ENCODE measurements at regions not wholly inside any gene's neighbourhood (a gene's known extent, or its start where the extent isn't known, plus 50 kb on each side); places are given as distances from the start of the nearest gene placed in this dataset.

- no peaks in the 10 kb centered on the region for H3K27me3 Mint-ChIP-seq
- no peaks in the 10 kb centered on the region for H3K9me3 ChIP-seq (ENCODE audit: control insufficient read depth, low read length, poor library complexity, severe bottlenecking)
- peaks cover 29% of the 10 kb centered on the region for H3K4me1 Mint-ChIP-seq
- peak overlapping the region; percentile 93 for H3K27ac Mint-ChIP-seq
- peaks cover 3% of the 10 kb centered on the region for H3K36me3 Mint-ChIP-seq (ENCODE audit: low read depth)
- DNase-seq = no peak
- H3K4me3 Mint-ChIP-seq = no peak overlapping the region
- ATAC-seq = no peak
These were observed 67.0 kb upstream of the ARHGEF3 start for GRCh38 chr3:56868706-56869105.

- peak overlapping the region; percentile 72 for H3K27ac Mint-ChIP-seq
- no peaks in the 10 kb centered on the region for H3K9me3 ChIP-seq (ENCODE audit: control insufficient read depth, low read length, poor library complexity, severe bottlenecking)
- no peak overlapping the region for H3K4me3 Mint-ChIP-seq
- peaks cover 29% of the 10 kb centered on the region for H3K4me1 Mint-ChIP-seq
- H3K27me3 Mint-ChIP-seq = no peaks in the 10 kb centered on the region
- peaks cover 3% of the 10 kb centered on the region for H3K36me3 Mint-ChIP-seq (ENCODE audit: low read depth)
- no peak for DNase-seq
- no peak for ATAC-seq
These were observed 65.9 kb upstream of the ARHGEF3 start for GRCh38 chr3:56867671-56868070.

GRCh38 chr3:56864918-56865524, 63.3 kb upstream of the ARHGEF3 start:
- Mint-ChIP-seq H3K4me3 (no peak overlapping the region), H3K27ac (peak overlapping the region; percentile 49), H3K4me1 (peaks cover 42% of the 10 kb centered on the region), H3K27me3 (no peaks in the 10 kb centered on the region), H3K36me3 (ENCODE audit: low read depth) (peaks cover 3% of the 10 kb centered on the region)
- no peaks in the 10 kb centered on the region for H3K9me3 ChIP-seq (ENCODE audit: control insufficient read depth, low read length, poor library complexity, severe bottlenecking)
- ATAC-seq (no peak), DNase-seq (no peak)

- Mint-ChIP-seq H3K4me1 (peaks cover 38% of the 10 kb centered on the region), H3K4me3 (no peak overlapping the region), H3K36me3 (ENCODE audit: low read depth) (peaks cover 3% of the 10 kb centered on the region), H3K27me3 (no peaks in the 10 kb centered on the region), H3K27ac (peak overlapping the region; percentile 92)
- ATAC-seq (no peak), DNase-seq (no peak)
- H3K9me3 ChIP-seq (ENCODE audit: control insufficient read depth, low read length, poor library complexity, severe bottlenecking) = no peaks in the 10 kb centered on the region
These were observed 62.3 kb upstream of the ARHGEF3 start for GRCh38 chr3:56864090-56864489.

- Mint-ChIP-seq H3K4me1 (peaks cover 46% of the 10 kb centered on the region), H3K27ac (peak overlapping the region; percentile 92), H3K36me3 (ENCODE audit: low read depth) (peaks cover 3% of the 10 kb centered on the region), H3K4me3 (peak overlapping the region; percentile 64), H3K27me3 (no peaks in the 10 kb centered on the region)
- DNase-seq = no peak
- no peak for ATAC-seq
- no peaks in the 10 kb centered on the region for H3K9me3 ChIP-seq (ENCODE audit: control insufficient read depth, low read length, poor library complexity, severe bottlenecking)
These were observed 60.8 kb upstream of the ARHGEF3 start for GRCh38 chr3:56862352-56863062.

- Mint-ChIP-seq H3K27ac (peak overlapping the region; percentile 92), H3K36me3 (ENCODE audit: low read depth) (peaks cover 3% of the 10 kb centered on the region), H3K4me3 (peak overlapping the region; percentile 37), H3K27me3 (no peaks in the 10 kb centered on the region), H3K4me1 (peaks cover 44% of the 10 kb centered on the region)
- no peaks in the 10 kb centered on the region for H3K9me3 ChIP-seq (ENCODE audit: control insufficient read depth, low read length, poor library complexity, severe bottlenecking)
- DNase-seq = no peak
- no peak for ATAC-seq
These were observed 59.8 kb upstream of the ARHGEF3 start for GRCh38 chr3:56861511-56861910.

- ATAC-seq = peak; percentile 39
- Mint-ChIP-seq H3K36me3 (ENCODE audit: low read depth) (peaks cover 3% of the 10 kb centered on the region), H3K27ac (peak overlapping the region; percentile 92), H3K4me1 (peaks cover 44% of the 10 kb centered on the region), H3K27me3 (no peaks in the 10 kb centered on the region), H3K4me3 (peak overlapping the region; percentile 73)
- no peak for DNase-seq
- no peaks in the 10 kb centered on the region for H3K9me3 ChIP-seq (ENCODE audit: control insufficient read depth, low read length, poor library complexity, severe bottlenecking)
These were observed 59.2 kb upstream of the ARHGEF3 start for GRCh38 chr3:56860939-56861338.

GRCh38 chr3:56860351-56860750, 58.6 kb upstream of the ARHGEF3 start:
- peaks cover 3% of the 10 kb centered on the region for H3K36me3 Mint-ChIP-seq (ENCODE audit: low read depth)
- no peaks in the 10 kb centered on the region for H3K27me3 Mint-ChIP-seq
- DNase-seq = no peak
- H3K9me3 ChIP-seq (ENCODE audit: control insufficient read depth, low read length, poor library complexity, severe bottlenecking) = no peaks in the 10 kb centered on the region
- H3K4me1 Mint-ChIP-seq = peaks cover 48% of the 10 kb centered on the region
- peak overlapping the region; percentile 73 for H3K4me3 Mint-ChIP-seq
- no peak for ATAC-seq
- peak overlapping the region; percentile 92 for H3K27ac Mint-ChIP-seq

GRCh38 chr3:56858331-56858730, 56.6 kb upstream of the ARHGEF3 start:
- no peak for DNase-seq
- Mint-ChIP-seq H3K27ac (peak overlapping the region; percentile 48), H3K36me3 (ENCODE audit: low read depth) (peaks cover 7% of the 10 kb centered on the region), H3K4me1 (peaks cover 51% of the 10 kb centered on the region), H3K27me3 (no peaks in the 10 kb centered on the region), H3K4me3 (no peak overlapping the region)
- H3K9me3 ChIP-seq (ENCODE audit: control insufficient read depth, low read length, poor library complexity, severe bottlenecking) = no peaks in the 10 kb centered on the region
- ATAC-seq = peak; percentile 82

GRCh38 chr3:56857178-56857577, 55.4 kb upstream of the ARHGEF3 start:
- H3K36me3 Mint-ChIP-seq (ENCODE audit: low read depth) = peaks cover 7% of the 10 kb centered on the region
- ATAC-seq (no peak), DNase-seq (no peak)
- no peak overlapping the region for H3K4me3 Mint-ChIP-seq
- no peaks in the 10 kb centered on the region for H3K9me3 ChIP-seq (ENCODE audit: control insufficient read depth, low read length, poor library complexity, severe bottlenecking)
- H3K4me1 Mint-ChIP-seq = peaks cover 50% of the 10 kb centered on the region
- no peaks in the 10 kb centered on the region for H3K27me3 Mint-ChIP-seq
- H3K27ac Mint-ChIP-seq = peak overlapping the region; percentile 83

- Mint-ChIP-seq H3K4me1 (peaks cover 49% of the 10 kb centered on the region), H3K4me3 (no peak overlapping the region), H3K36me3 (ENCODE audit: low read depth) (peaks cover 7% of the 10 kb centered on the region), H3K27ac (peak overlapping the region; percentile 83), H3K27me3 (no peaks in the 10 kb centered on the region)
- H3K9me3 ChIP-seq (ENCODE audit: control insufficient read depth, low read length, poor library complexity, severe bottlenecking) = no peaks in the 10 kb centered on the region
- no peak for DNase-seq
- no peak for ATAC-seq
These were observed 55.0 kb upstream of the ARHGEF3 start for GRCh38 chr3:56856752-56857151.

- Mint-ChIP-seq H3K27ac (peak overlapping the region; percentile 83), H3K4me1 (peaks cover 45% of the 10 kb centered on the region), H3K36me3 (ENCODE audit: low read depth) (peaks cover 7% of the 10 kb centered on the region), H3K4me3 (no peak overlapping the region), H3K27me3 (no peaks in the 10 kb centered on the region)
- ATAC-seq (no peak), DNase-seq (no peak)
- no peaks in the 10 kb centered on the region for H3K9me3 ChIP-seq (ENCODE audit: control insufficient read depth, low read length, poor library complexity, severe bottlenecking)
These were observed 54.2 kb upstream of the ARHGEF3 start for GRCh38 chr3:56855856-56856512.

GRCh38 chr3:56854856-56855611, 53.3 kb upstream of the ARHGEF3 start:
- H3K27ac Mint-ChIP-seq = peak overlapping the region; percentile 83
- ATAC-seq = no peak

More at GRCh38 chr3:56854856-56855611, 53.3 kb upstream of the ARHGEF3 start:
- Mint-ChIP-seq H3K4me1 (peaks cover 36% of the 10 kb centered on the region), H3K36me3 (ENCODE audit: low read depth) (peaks cover 7% of the 10 kb centered on the region), H3K27me3 (no peaks in the 10 kb centered on the region), H3K4me3 (no peak overlapping the region)
- H3K9me3 ChIP-seq (ENCODE audit: control insufficient read depth, low read length, poor library complexity, severe bottlenecking) = no peaks in the 10 kb centered on the region
- no peak for DNase-seq
